ENCODE measurements at regions not wholly inside any gene's neighbourhood (a gene's known extent, or its start where the extent isn't known, plus 50 kb on each side); places are given as distances from the start of the nearest gene placed in this dataset.

GRCh38 chr2:51997571-51997970 is 965.6 kb upstream of the NRXN1 start:
- no peaks in the 10 kb centered on the region for H3K4me1 ChIP-seq (ENCODE audit: control insufficient read depth, insufficient read depth, low read length)
- no peaks in the 10 kb centered on the region for H3K79me2 ChIP-seq (ENCODE audit: control insufficient read depth, insufficient read depth, low read length)
- no peak overlapping the region for H3K9ac ChIP-seq (ENCODE audit: control insufficient read depth, insufficient read depth, low read length)
- intact Hi-C loops (cut with micrococcal nuclease; ENCODE audit: unreplicated experiment) = no loop called here
- DNase-seq (ENCODE audit: low read depth, low spot score) (no peak), FAIRE-seq (no peak), ATAC-seq (no peak)
- POLR2A ChIA-PET = no interaction called here
- no peak overlapping the region for H3K4me3 ChIP-seq
- in situ Hi-C loops (cut with MboI) = no loop called here
- no peak overlapping the region for H3K4me2 ChIP-seq (ENCODE audit: control insufficient read depth, insufficient read depth)
- no peak overlapping the region for H3K27ac ChIP-seq (ENCODE audit: control insufficient read depth, insufficient read depth)
- RAD21 ChIA-PET (ENCODE audit: unreplicated experiment) = no interaction called here
- TF ChIP-seq ZNF687 (IDR thresholded peaks at IDR 0.05) (no peak), BACH1 (IDR thresholded peaks at IDR 0.05; ENCODE audit: borderline replicate concordance) (no peak), PAX5 (IDR thresholded peaks at IDR 0.05; ENCODE audit: borderline replicate concordance, low read depth, low read length) (no peak), RELA (IDR thresholded peaks at IDR 0.05; ENCODE audit: borderline replicate concordance, partially characterized antibody) (no peak), IRF5 (IDR thresholded peaks at IDR 0.05; ENCODE audit: borderline replicate concordance) (no peak), EP300 (IDR thresholded peaks at IDR 0.05; ENCODE audit: borderline replicate concordance in 1 of 2, control insufficient read depth in 1 of 2, low read depth in 2 of 2, low read length in 2 of 2) (no peak), FOXM1 (IDR thresholded peaks at IDR 0.05; ENCODE audit: low read depth, low read length) (no peak), POU2F2 (IDR thresholded peaks at IDR 0.05; ENCODE audit: borderline replicate concordance, low read depth, low read length) (no peak), TBL1XR1 (IDR thresholded peaks at IDR 0.05; ENCODE audit: low read depth, low read length) (no peak), SRF (IDR thresholded peaks at IDR 0.05; ENCODE audit: low read depth in 2 of 2, low read length in 2 of 2) (no peak)
- TF ChIP-seq, protein P1, sequence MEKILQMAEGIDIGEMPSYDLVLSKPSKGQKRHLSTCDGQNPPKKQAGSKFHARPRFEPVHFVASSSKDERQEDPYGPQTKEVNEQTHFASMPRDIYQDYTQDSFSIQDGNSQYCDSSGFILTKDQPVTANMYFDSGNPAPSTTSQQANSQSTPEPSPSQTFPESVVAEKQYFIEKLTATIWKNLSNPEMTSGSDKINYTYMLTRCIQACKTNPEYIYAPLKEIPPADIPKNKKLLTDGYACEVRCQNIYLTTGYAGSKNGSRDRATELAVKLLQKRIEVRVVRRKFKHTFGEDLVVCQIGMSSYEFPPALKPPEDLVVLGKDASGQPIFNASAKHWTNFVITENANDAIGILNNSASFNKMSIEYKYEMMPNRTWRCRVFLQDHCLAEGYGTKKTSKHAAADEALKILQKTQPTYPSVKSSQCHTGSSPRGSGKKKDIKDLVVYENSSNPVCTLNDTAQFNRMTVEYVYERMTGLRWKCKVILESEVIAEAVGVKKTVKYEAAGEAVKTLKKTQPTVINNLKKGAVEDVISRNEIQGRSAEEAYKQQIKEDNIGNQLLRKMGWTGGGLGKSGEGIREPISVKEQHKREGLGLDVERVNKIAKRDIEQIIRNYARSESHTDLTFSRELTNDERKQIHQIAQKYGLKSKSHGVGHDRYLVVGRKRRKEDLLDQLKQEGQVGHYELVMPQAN (conservative IDR thresholded peaks at IDR 0.05) = no peak
- no peaks in the 10 kb centered on the region for H3K9me3 ChIP-seq (replicated peaks; ENCODE audit: control insufficient read depth, insufficient read depth, low read length)
- no TSS peak for BruUV-seq (replicated peaks)
- H4K20me1 ChIP-seq (ENCODE audit: control insufficient read depth, insufficient read depth) = no peaks in the 10 kb centered on the region
- SMC1A ChIA-PET (ENCODE audit: uncharacterized antibody, unreplicated experiment) = interaction anchor here (0.6 kb wide), 1 partner anchor 708 kb away, joined by 3 read pairs; no protein-coding TSS in a partner anchor
- H3K27me3 ChIP-seq (replicated peaks in 1 of 2; ENCODE audit: control insufficient read depth in 2 of 2, insufficient read depth in 2 of 2, low read length in 1 of 2) = no peaks in the 10 kb centered on the region
- H2AFZ ChIP-seq (ENCODE audit: control insufficient read depth, low read depth, low read length) = no peak overlapping the region
- CTCF ChIA-PET = interaction anchor here (1.1 kb wide), 1 partner anchor 10 kb away, joined by 3 read pairs; no protein-coding TSS in a partner anchor
- no peaks in the 10 kb centered on the region for H3K36me3 ChIP-seq (ENCODE audit: control insufficient read depth in 2 of 2, insufficient read depth in 2 of 2, low read length in 1 of 2)
- 55% methylated on average over 2 of the region's 2 CpGs for WGBS (ENCODE audit: insufficient coverage, insufficient replicate concordance, low lambda C conversion rate, missing lambda C conversion rate)
